Esophagus squamous epithelium (tissue), 5 donors: ENCODE measurements at regions not wholly inside any gene's neighbourhood (a gene's known extent, or its start where the extent isn't known, plus 50 kb on each side); places are given as distances from the start of the nearest gene placed in this dataset.

Experiments used
- DNase-seq: peaks from one replicate; lab custom pipeline; 2025; lab: John Stamatoyannopoulos, UW
- H3K27ac ChIP-seq, 4 donors: fragments of 200-600 bp; sonication (generic); one replicate each; pipeline ENCODE4 v1.5.1; 2016 to 2019; ENCODE audit warnings: mild to moderate bottlenecking in 1 of 4
- H3K27me3 ChIP-seq, 4 donors: fragments of 200-600 bp; sonication (generic); 1 replicate in 3 of 4; 2 replicates in 1 of 4; pipeline versions ENCODE4 v1.5.1 to v1.6.0; 2017 to 2021; ENCODE audit warnings: antibody characterized with exemption in 1 of 4
- H3K36me3 ChIP-seq, 3 donors: fragments of 200-600 bp; sonication (generic); one replicate each; pipeline ENCODE4 v1.5.1; 2016 to 2019
- H3K4me1 ChIP-seq, 3 donors: fragments of 200-600 bp; sonication (generic); one replicate each; pipeline ENCODE4 v1.5.1; 2017 to 2019
- H3K4me3 ChIP-seq, 4 donors: fragments of 200-600 bp; sonication (generic); 1 replicate in 3 of 4; 2 replicates in 1 of 4; pipeline ENCODE4 v1.5.1; 2016 to 2019; ENCODE audit warnings: mild to moderate bottlenecking in 2 of 4, moderate library complexity in 1 of 4
- H3K9me3 ChIP-seq, 3 donors: fragments of 200-600 bp; sonication (generic); one replicate each; pipeline ENCODE4 v1.5.1; 2016 to 2019
- POLR2A ChIP-seq, 4 donors: fragments of 450-650 bp; IDR thresholded peaks; one replicate each; pipeline ENCODE4 v1.6.1; 2017; ENCODE audit warnings: antibody characterized with exemption in 4 of 4, mild to moderate bottlenecking in 4 of 4, moderate library complexity in 3 of 4
- WGBS, 2 donors: methylation state at CpG; one replicate each; pipeline ENCODE4 v1.1.5; 2018; 5-methylcytosine and 5-hydroxymethylcytosine counted together
- intact Hi-C: fragments of 100-400 bp; cut with DNase I; formaldehyde crosslinking; loops from one replicate; pipeline ENCODE4 v1.15.0; 2022
- TF ChIP-seq, protein P1 (sequence below), 6 experiments: fragments of 450-650 bp in 4 of 6; fragments of 200-600 bp in 2 of 6; sonication (generic) in 2 of 6; IDR thresholded peaks; one replicate each; pipeline ENCODE4 v1.5.1; 2016 to 2019; ENCODE audit warnings: antibody characterized with exemption in 6 of 6, mild to moderate bottlenecking in 4 of 6, moderate library complexity in 4 of 6
- donor health status: DM: yes; HTN: yes; CAD: no.

DNA sequence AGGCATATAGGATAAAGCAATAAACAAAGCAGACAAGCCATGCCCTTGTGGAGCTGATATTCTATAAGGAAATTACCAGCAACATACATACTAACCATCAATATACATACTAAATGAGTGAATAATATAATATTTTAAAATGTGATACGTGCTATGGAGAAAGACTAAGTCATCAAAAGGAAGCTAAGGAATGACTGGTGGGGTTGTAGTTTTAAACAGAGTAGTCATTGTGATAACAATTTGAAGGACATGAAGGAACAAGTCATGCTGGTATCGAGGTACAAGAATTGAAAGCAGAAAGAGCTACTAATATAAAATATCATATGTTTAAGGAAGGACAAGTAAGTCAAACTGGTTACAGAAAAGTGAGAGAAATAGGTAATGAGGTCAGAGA lies 894.9 kb upstream of the PCDH9 start:
- H3K27me3 ChIP-seq, result no peaks in the 10 kb centered on the region
- intact Hi-C loops, result no loop called here

DNA sequence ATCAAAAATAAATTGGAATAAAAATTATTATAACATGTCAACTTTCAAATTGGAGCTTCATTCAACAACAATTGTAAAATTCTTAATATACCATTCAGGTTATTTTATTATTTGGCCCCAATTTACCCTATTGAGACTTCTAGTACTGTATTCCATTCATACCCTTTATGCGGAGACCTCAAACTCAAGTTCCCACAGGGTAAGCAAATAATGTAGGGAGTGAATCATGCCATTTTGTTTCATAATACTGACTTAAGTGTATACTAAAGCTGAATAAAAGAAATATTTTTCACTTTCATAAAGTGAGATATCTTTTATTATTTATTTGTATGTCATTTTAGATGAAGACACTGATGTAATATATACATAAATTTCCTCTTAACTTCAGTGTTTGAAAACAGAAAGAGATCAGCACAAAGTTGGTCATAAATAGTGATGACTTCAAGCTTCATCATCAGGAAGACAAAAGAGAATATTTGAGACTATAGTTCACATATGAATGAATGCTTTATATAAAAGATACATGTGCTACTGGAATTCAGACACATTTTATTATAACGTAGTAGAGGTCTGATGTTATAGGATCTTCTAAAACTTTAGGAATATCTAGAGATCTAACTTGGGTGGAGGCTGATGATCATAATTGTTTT lies 894.4 kb upstream of the PCDH9 start:
- DNase-seq, result no peak
- Histone ChIP-seq H3K4me1 (no peaks in the 10 kb centered on the region), H3K36me3 (no peaks in the 10 kb centered on the region), H3K9me3 (no peaks in the 10 kb centered on the region), H3K27ac (no peak overlapping the region), H3K4me3 (no peak overlapping the region), H3K27me3 (no peaks in the 10 kb centered on the region)
- TF ChIP-seq, protein P1, sequence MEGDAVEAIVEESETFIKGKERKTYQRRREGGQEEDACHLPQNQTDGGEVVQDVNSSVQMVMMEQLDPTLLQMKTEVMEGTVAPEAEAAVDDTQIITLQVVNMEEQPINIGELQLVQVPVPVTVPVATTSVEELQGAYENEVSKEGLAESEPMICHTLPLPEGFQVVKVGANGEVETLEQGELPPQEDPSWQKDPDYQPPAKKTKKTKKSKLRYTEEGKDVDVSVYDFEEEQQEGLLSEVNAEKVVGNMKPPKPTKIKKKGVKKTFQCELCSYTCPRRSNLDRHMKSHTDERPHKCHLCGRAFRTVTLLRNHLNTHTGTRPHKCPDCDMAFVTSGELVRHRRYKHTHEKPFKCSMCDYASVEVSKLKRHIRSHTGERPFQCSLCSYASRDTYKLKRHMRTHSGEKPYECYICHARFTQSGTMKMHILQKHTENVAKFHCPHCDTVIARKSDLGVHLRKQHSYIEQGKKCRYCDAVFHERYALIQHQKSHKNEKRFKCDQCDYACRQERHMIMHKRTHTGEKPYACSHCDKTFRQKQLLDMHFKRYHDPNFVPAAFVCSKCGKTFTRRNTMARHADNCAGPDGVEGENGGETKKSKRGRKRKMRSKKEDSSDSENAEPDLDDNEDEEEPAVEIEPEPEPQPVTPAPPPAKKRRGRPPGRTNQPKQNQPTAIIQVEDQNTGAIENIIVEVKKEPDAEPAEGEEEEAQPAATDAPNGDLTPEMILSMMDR (IDR thresholded peaks at IDR 0.05), result no peak
- TF ChIP-seq POLR2A (IDR thresholded peaks at IDR 0.05), result no peak
- intact Hi-C loops, result no loop called here
- 68 to 76% methylated on average over 2 of the region's 2 CpGs for WGBS, 2 donors

More for the DNA sequence above, 894.9 kb upstream of the PCDH9 start:
- 12 to 28% methylated on average over 2 of the region's 2 CpGs for WGBS, 2 donors
- H3K27ac ChIP-seq, result no peak overlapping the region
- TF ChIP-seq POLR2A (IDR thresholded peaks at IDR 0.05), result no peak
- TF ChIP-seq, protein P1 (IDR thresholded peaks at IDR 0.05), result no peak
- DNase-seq, result no peak
- H3K9me3 ChIP-seq, result no peaks in the 10 kb centered on the region
- no peak overlapping the region for H3K4me3 ChIP-seq
- H3K36me3 ChIP-seq, result no peaks in the 10 kb centered on the region
- no peaks in the 10 kb centered on the region for H3K4me1 ChIP-seq

DNA sequence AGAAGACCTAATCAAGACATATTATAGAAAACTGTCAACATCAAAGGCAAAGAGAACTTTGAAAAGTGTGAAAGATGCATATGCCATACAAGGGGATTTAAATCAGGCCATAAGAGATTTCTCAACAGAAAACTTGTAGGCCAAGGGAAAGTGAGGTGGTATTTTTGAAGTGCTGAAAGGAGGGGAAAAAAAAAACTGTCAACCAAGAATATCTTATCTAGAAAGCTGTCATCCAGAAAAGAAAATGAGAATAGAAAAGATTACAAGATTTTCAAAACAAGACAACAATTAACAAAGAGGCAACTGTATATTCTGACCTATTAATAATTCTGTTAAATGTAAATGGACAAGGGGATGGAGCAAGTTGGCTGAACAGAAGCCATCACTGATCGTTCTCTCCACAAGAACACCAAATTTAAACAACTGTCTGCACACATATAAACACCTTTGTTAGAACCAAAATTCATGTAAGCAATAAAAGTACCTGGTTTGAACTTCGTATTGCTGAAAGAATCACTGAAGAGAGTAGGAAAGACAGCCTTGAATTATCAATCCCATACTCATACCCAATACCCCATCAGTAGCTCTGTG lies 880.1 kb upstream of the PCDH9 start:
- Histone ChIP-seq H3K9me3 (peaks cover 0 to 34% (median 9%) of the 10 kb centered on the region in 3 donors), H3K4me3 (no peak overlapping the region), H3K27ac (no peak overlapping the region), H3K4me1 (no peaks in the 10 kb centered on the region), H3K36me3 (no peaks in the 10 kb centered on the region), H3K27me3 (no peaks in the 10 kb centered on the region)
- intact Hi-C loops, result no loop called here
- WGBS, 2 donors, result 62 to 64% methylated on average over 2 of the region's 2 CpGs
- TF ChIP-seq POLR2A (IDR thresholded peaks at IDR 0.05), result no peak
- TF ChIP-seq, protein P1 (IDR thresholded peaks at IDR 0.05), result no peak
- DNase-seq, result no peak

DNA sequence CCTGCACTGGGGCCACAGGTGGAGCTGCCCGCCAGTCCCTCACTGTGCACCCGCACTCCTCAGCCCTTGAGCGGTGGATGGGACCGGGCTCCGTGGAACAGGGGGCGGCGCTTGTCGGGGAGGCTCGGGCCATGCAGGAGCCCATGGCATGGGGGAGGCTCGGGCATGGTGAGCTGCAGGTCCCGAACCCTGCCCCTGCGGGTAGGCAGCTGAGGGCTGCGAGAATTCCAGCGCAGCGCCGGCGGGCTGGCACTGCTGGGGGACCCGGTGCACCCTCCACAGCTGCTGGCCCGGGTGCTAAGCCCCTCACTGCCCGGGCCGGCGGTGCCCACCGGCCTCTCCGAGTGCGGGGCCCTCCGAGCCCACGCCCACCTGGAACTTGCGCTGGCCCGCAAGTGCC lies 877.5 kb upstream of the PCDH9 start:
- no peak for TF ChIP-seq POLR2A (IDR thresholded peaks at IDR 0.05)
- TF ChIP-seq, protein P1 (IDR thresholded peaks at IDR 0.05), result no peak
- Histone ChIP-seq H3K27me3 (no peaks in the 10 kb centered on the region), H3K4me3 (no peak overlapping the region), H3K9me3 (peaks cover 0 to 34% (median 9%) of the 10 kb centered on the region in 3 donors), H3K4me1 (no peaks in the 10 kb centered on the region), H3K27ac (no peak overlapping the region), H3K36me3 (no peaks in the 10 kb centered on the region)
- DNase-seq, result no peak
- intact Hi-C loops, result no loop called here
- 93% methylated on average over 3 of the region's 29 CpGs; no CpG with 5 or more reads in 1 of the 2 donors for WGBS, 2 donors

DNA sequence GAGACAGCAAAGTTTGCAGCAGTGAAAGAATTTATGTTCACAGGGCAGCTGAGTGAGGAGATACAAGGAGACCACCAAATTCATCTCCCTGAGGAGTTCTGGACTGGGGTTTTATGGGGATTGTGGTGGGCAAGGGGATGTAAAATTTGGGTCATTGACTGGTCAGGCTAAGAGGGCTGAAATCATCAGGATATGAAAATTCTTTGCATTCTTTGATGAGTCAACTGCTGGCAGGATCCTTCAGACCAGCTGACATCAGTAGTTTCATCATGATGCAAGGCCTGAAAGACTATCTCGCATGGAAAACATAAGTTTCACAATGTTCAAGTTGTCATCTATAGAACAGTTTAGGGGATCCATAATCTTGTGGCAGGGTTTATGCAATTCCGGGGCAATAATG lies 869.5 kb upstream of the PCDH9 start:
- 69 to 79% methylated on average over 2 of the region's 2 CpGs for WGBS, 2 donors
- intact Hi-C loops, result no loop called here
- Histone ChIP-seq H3K4me3 (no peak overlapping the region), H3K4me1 (no peaks in the 10 kb centered on the region), H3K27me3 (no peaks in the 10 kb centered on the region), H3K9me3 (peaks cover 0 to 5% (median 0%) of the 10 kb centered on the region in 3 donors), H3K36me3 (no peaks in the 10 kb centered on the region), H3K27ac (no peak overlapping the region)
- TF ChIP-seq, protein P1 (IDR thresholded peaks at IDR 0.05), result no peak
- TF ChIP-seq POLR2A (IDR thresholded peaks at IDR 0.05), result no peak
- no peak for DNase-seq
